Adrenal gland (tissue), 9 donors: ENCODE measurements at regions not wholly inside any gene's neighbourhood (a gene's known extent, or its start where the extent isn't known, plus 50 kb on each side); places are given as distances from the start of the nearest gene placed in this dataset.

Experiments
- DNase-seq, 7 donors: peaks; one replicate each; pipeline ENCODE4 v3.0.0-alpha.2; 2019 to 2020
- H3K27ac ChIP-seq, 5 donors: fragments of 200-600 bp; sonication (generic) in 4 of 5; 1 replicate in 3 of 5; 2 replicates in 2 of 5; pipeline versions ENCODE4 v1.5.1 to v1.8.0; 2016 to 2020; ENCODE audit warnings: mild to moderate bottlenecking in 1 of 5
- H3K27me3 ChIP-seq: fragments of 200-600 bp; 2 replicates; pipeline ENCODE4 v1.8.0; 2021
- H3K36me3 ChIP-seq, 2 donors: fragments of 200-600 bp; replicated peaks in 1 of 2; 1 replicate in 1 of 2; 2 replicates in 1 of 2; pipeline versions ENCODE4 v1.5.1 to v1.8.0; 2018 to 2022
- H3K4me1 ChIP-seq, 2 donors: fragments of 200-600 bp; replicated peaks in 1 of 2; 1 replicate in 1 of 2; 2 replicates in 1 of 2; pipeline versions ENCODE4 v1.5.1 to v1.8.0; 2018 to 2021
- H3K4me3 ChIP-seq, 4 donors: fragments of 200-600 bp; sonication (generic) in 3 of 4; one replicate each; pipeline ENCODE4 v1.5.1; 2016 to 2018
- H3K9me3 ChIP-seq, 3 donors: fragments of 200-600 bp; sonication (generic) in 1 of 3; replicated peaks in 1 of 3; 1 replicate in 2 of 3; 2 replicates in 1 of 3; pipeline versions ENCODE4 v1.5.1 to v1.8.0; 2016 to 2021
- POLR2A ChIP-seq, 2 donors: fragments of 450-650 bp; IDR thresholded peaks; one replicate each; pipeline ENCODE4 v1.6.1; 2017; ENCODE audit warnings: antibody characterized with exemption in 2 of 2, mild to moderate bottlenecking in 2 of 2, moderate library complexity in 1 of 2
- WGBS, 4 donors: extraction: QIAGEN DNeasy Blood & Tissue Kit in 2 of 4; methylation state at CpG; one replicate each; pipeline versions ENCODE4 v1.1.5 to v1.1.7; 2013 to 2017; 5-methylcytosine and 5-hydroxymethylcytosine counted together
- intact Hi-C, 2 donors: fragments of 100-400 bp; cut with DNase I; formaldehyde crosslinking; loops; one replicate each; pipeline versions ENCODE4 v1.14.1 to v1.15.0; 2022 to 2023
- TF ChIP-seq, protein P1 (sequence below), 6 experiments: fragments of 450-650 bp in 4 of 6; fragments of 200-600 bp in 2 of 6; sonication (generic) in 1 of 6; IDR thresholded peaks; 1 replicate in 5 of 6; 2 replicates in 1 of 6; pipeline versions ENCODE4 v1.5.1 to v1.8.0; 2016 to 2021; ENCODE audit warnings: antibody characterized with exemption in 6 of 6, mild to moderate bottlenecking in 2 of 6, moderate library complexity in 1 of 6
- donor health status: healthy with polysubstance abuse.
- donor health status: Bipolar disorder and iron deficiency.
- donor health status: DM: yes; HTN: yes; CAD: no.
- donor health status: DM: no; HTN: no; CAD: no.
- donor health status: DM: no; HTN: no; CAD: no.

DNA sequence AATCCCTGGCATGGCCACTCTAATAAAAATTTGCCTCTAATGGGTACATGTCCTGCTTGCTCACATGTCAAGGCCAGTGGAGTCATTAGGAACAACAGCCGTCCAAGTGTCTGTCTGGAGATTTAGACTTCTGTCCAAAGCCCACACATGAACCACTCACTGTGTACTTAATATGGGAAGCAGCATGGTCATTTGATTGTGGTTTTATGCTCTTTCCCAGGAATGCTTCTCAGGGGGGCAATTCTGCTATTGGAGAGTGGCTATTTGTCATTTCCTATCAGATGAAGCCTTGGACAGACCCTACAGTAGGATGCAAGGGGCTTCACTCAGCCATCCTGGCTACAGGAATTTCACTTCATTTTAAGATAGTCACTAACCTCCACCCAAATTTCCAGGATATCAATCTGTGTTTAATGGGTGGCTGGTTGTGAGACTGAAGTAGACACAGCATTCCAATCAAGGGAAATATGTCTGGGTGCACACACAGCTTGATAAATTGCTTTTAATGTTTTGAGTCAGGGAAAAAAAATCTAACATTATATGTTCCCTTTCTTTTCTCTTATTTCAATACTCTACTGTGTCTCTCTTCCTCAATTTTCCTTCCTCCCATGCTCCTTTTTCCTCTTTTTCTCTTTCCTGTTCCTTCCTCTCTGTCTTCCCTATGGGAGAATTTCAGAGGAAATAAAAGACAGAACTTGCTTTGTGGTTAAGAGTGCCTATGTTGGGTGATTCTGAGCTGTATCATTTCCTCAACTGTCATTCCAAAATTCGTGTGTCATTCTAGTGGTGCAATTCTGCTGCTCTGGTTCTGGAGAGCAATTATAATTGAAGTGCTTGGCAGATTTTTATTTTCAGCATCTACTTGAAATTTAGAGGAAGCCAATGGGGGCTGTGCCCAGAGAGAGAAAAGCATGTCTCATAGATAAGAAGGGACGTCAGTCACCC, 320.1 kb downstream of the OSR1 start:
- intact Hi-C loops = no loop called here
- 36 to 46% (median 40%) methylated on average over 3 of the region's 3 CpGs for WGBS, 4 donors
- no peak overlapping the region for H3K4me3 ChIP-seq
- TF ChIP-seq POLR2A (IDR thresholded peaks at IDR 0.05) = no peak
- H3K27ac ChIP-seq = no peak overlapping the region
- no peak for DNase-seq
- H3K27me3 ChIP-seq = no peaks in the 10 kb centered on the region
- no peaks in the 10 kb centered on the region for H3K36me3 ChIP-seq
- H3K9me3 ChIP-seq = no peaks in the 10 kb centered on the region
- no peaks in the 10 kb centered on the region for H3K4me1 ChIP-seq

DNA sequence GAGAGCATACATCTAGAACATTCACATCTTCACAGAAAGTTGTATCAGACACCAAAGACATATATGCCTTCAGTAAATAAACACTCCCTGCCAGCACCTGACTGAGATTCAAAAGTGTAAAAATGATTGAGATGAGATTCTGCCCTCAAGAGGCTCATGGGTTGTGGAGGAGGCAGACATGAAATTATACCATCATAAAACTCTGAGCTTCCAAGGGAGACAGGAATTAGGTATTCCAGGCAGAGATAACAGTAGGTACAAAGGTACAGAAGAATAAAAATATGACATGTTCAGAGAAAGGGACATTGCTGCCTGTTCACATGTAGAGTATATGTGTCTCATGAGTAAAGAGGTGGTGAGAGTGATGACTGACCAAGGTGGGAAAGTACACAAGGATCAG, 322.3 kb downstream of the OSR1 start:
- Histone ChIP-seq H3K27ac (no peak overlapping the region), H3K4me1 (no peaks in the 10 kb centered on the region), H3K36me3 (no peaks in the 10 kb centered on the region), H3K4me3 (no peak overlapping the region), H3K27me3 (no peaks in the 10 kb centered on the region), H3K9me3 (no peaks in the 10 kb centered on the region)
- intact Hi-C loops = no loop called here
- no peak for TF ChIP-seq POLR2A (IDR thresholded peaks at IDR 0.05)
- TF ChIP-seq, protein P1, sequence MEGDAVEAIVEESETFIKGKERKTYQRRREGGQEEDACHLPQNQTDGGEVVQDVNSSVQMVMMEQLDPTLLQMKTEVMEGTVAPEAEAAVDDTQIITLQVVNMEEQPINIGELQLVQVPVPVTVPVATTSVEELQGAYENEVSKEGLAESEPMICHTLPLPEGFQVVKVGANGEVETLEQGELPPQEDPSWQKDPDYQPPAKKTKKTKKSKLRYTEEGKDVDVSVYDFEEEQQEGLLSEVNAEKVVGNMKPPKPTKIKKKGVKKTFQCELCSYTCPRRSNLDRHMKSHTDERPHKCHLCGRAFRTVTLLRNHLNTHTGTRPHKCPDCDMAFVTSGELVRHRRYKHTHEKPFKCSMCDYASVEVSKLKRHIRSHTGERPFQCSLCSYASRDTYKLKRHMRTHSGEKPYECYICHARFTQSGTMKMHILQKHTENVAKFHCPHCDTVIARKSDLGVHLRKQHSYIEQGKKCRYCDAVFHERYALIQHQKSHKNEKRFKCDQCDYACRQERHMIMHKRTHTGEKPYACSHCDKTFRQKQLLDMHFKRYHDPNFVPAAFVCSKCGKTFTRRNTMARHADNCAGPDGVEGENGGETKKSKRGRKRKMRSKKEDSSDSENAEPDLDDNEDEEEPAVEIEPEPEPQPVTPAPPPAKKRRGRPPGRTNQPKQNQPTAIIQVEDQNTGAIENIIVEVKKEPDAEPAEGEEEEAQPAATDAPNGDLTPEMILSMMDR (IDR thresholded peaks at IDR 0.05) = no peak
- DNase-seq = no peak

DNA sequence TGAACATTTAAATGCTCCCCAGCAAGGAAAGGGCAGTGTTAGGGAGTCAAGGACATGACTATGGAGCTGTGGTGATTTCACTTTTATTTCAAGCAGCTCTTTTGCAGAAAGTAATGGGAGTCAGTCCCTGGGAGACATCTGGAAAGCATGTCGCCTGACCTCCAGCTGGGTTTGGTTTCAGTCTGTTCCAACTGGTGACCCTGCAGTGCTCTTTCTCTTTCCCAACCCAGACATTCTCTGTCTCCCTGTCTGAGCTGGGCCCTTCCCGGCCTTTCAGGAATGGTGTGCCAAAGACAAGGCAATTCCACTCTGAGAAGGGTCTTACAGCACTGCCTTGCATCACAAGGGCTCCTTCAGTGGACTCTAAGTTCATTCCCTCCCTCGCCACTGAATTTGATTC, 323.2 kb downstream of the OSR1 start:
- H3K27me3 ChIP-seq = no peaks in the 10 kb centered on the region
- no peaks in the 10 kb centered on the region for H3K4me1 ChIP-seq
- TF ChIP-seq, protein P1 (IDR thresholded peaks at IDR 0.05) = no peak
- no peak for TF ChIP-seq POLR2A (IDR thresholded peaks at IDR 0.05)
- intact Hi-C loops = no loop called here
- no peaks in the 10 kb centered on the region for H3K36me3 ChIP-seq
- H3K4me3 ChIP-seq = no peak overlapping the region
- WGBS, 4 donors = 77 to 92% (median 85%) methylated on average over 3 of the region's 3 CpGs
- peak overlapping the region in 1 of 5 donors; percentile 53 for H3K27ac ChIP-seq
- DNase-seq = peak in 6 of 7 donors; percentile 29 to 73 (median 38)
- H3K9me3 ChIP-seq = no peaks in the 10 kb centered on the region

DNA sequence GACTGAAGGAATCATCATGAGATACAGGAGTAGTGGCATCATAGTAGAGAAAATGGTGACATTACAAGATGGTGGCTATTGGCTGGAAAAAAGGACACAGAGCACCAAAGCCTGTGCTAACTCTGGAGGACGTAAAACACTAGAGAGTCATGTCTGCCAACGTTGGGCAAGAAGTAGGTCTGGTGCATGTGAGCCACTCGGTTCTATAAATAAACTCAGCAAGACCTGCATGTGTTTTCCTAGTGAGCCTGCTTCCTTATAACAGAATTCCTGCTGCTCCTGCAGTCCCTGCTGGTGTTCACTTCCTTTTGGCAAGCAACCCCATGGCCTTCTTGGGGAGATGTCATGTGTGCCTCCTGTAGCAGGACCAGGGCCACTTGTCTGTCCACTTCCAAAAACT, 325.2 kb downstream of the OSR1 start:
- TF ChIP-seq POLR2A (IDR thresholded peaks at IDR 0.05) = no peak
- TF ChIP-seq, protein P1 (IDR thresholded peaks at IDR 0.05) = no peak
- intact Hi-C loops = no loop called here
- no peaks in the 10 kb centered on the region for H3K4me1 ChIP-seq
- H3K27ac ChIP-seq = no peak overlapping the region
- H3K27me3 ChIP-seq = no peaks in the 10 kb centered on the region
- no peaks in the 10 kb centered on the region for H3K9me3 ChIP-seq
- DNase-seq = no peak
- WGBS, 4 donors = 65 to 78% (median 73%) methylated on average over 3 of the region's 3 CpGs
- no peaks in the 10 kb centered on the region for H3K36me3 ChIP-seq
- H3K4me3 ChIP-seq = no peak overlapping the region

DNA sequence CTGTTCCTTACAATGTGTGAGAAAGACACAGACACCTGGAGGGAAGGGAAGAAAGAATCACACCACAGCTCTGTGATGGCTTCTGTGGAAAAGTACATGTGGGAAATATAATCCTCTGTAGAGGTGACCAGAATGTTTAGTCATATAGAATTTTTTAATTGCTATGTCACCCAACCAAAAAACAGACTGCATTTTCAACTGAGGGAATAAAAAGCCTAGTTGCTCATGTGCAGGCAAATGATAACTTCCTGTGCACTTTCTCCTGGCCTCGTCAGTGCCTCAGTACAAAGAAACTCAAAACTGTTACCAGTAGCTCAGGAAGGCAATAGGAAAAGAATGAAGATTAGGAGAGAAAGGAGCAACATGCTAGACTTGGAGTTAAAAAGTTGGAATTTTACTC, 326.8 kb downstream of the OSR1 start:
- Histone ChIP-seq H3K27ac (no peak overlapping the region), H3K4me3 (no peak overlapping the region), H3K27me3 (no peaks in the 10 kb centered on the region), H3K9me3 (no peaks in the 10 kb centered on the region), H3K4me1 (no peaks in the 10 kb centered on the region), H3K36me3 (no peaks in the 10 kb centered on the region)
- intact Hi-C loops = no loop called here
- WGBS, 4 donors = 72 to 85% (median 75%) methylated on average over 1 of the region's 1 CpG
- DNase-seq = no peak
- no peak for TF ChIP-seq POLR2A (IDR thresholded peaks at IDR 0.05)
- TF ChIP-seq, protein P1 (IDR thresholded peaks at IDR 0.05) = no peak
